Stimulated activated CD4-positive, alpha-beta T cell treated with anti-CD3 and anti-CD28 coated beads, Interleukin-15, amount 100 ng/mL, for 1 hour (primary cell): ENCODE measurements at regions not wholly inside any gene's neighbourhood (a gene's known extent, or its start where the extent isn't known, plus 50 kb on each side); places are given as distances from the start of the nearest gene placed in this dataset.

Experiments used
- DNase-seq, 2 donors: peaks; one replicate each; pipeline ENCODE4 v3.0.0-alpha.2; 2020; ENCODE audit warnings: low read depth in 1 of 2, low spot score in 1 of 2

DNA sequence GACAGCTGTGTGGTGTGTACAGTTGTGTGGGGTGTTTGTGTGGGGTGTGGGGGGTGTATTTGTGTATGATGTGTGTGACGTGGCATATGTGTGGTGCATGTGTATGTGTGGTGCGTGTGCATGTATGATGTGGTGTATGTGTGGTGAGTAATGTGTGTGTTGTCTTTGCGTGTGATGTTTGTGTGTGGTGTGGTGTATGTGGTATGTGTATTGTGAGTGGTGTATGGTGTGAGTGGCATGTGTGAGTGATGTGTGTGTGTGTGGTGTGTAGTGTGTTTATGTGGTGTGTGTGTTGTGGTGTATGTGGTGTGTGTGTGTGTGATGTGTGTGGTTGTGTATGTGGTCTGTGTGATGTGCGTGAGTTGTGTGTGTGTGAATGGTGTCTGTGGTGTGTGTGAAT is 191.1 kb downstream of the MELK start:
- no peak for DNase-seq

DNA sequence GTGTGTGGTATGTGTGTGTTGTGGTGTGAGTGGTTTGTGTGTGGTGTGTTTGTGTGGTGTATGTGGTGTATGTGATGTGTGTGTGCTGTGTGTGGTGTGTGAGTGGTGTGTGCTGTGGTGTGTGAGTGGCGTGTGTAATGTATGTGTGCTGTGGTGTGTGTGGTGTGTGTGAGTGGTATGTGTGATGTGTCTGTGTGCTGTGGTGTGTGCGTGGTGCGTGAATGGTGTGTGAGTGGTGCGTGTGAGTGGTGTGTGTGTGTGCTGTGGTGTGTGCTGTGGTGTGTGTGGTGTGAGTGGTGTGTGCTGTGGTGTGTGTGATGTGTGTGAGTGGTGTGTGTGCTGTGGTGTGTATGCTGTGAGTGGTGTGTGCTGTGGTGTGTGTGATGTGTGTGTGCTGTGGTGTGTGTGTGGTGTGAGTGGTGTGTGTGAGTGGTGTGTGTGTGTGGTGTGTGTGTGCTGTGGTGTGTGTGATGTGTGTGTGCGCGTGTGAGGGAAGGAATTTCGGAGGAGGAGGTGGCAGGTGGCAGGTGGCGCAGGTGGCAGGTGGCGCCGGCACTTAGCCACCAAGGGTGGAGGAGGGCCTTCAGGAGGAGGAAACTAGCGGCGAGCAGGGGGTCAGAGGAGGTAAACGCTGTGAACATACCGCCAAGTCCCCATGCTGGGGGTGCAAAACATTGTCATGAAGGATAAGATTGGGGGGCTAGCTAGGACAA is 191.8 kb downstream of the MELK start:
- DNase-seq, result no peak

DNA sequence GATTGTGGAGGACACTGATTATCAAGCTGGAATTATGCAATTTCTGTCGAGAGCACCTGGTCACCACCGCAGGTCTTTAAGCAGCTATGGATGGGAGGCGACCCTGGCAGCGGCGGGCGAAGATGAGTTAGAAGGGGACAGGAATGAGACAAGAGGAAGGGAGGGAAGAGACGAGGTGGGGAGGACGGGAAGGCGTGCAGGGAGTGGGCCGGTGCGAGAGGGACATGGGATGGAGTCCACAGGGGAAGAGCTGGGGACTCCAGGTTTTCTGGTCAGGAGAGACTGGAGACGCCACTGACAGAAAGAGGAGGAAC is 192.3 kb downstream of the MELK start:
- no peak for DNase-seq

DNA sequence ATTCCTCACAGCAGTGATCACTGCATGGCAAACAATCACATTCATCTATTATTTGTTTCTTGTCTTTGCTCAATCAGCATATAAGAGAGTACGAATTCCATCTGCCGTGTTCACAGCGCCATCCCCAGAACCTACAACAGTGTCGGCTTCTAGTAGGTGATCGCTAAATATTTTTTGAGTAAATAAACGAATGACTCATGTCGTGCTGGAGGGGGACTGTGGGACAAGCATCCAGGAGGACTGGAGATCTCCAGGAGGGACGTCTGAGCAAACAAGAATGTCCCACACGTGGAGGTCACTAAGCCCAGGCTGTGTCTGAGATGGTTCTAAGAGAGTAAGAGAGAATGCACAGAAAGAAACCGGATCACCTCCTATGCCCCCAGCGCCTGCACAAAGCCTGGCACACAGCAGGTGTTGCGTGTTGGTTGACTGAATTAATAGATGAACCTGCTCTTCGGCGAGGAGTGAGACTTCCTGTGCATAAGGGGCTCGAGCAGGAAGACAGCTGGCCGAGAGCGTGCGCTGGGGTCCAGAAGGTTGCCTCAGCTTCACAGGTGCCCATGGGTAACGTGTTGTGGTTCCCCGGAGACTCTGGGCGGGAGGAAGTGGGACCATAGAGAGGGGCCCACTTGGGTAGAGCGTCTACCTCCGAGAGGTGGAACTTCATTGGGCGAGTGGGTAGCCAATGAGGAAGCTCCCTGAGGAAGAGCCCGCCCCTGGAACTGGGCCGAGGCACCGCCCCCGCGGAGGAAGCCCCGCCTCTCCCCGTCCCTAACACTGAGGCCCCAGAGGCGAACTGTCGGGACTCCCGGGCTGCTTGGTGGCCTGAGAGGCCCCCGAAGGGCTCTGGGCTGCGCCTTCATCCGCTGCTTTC is 193.0 kb downstream of the MELK start:
- peak; percentile 73 to 85 for DNase-seq

DNA sequence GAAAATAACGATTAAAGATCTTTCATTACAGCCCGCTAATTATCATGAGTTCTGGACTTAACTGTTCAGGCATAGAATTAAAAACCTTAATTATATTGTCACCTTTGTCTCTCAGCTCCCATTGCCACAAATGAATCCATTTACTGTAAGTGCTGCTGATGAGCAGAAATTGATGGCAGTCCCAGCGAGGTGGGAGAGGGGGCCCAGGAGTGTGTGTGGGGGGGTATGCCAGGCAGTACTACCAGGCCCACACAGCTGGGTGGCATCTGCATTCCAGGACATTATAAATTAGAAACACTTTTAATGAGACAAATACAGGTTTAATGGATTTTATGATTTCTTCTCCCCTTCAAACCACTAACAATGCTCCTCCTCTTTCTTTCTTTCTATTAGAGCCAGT is 196.0 kb downstream of the MELK start:
- DNase-seq, result no peak

DNA sequence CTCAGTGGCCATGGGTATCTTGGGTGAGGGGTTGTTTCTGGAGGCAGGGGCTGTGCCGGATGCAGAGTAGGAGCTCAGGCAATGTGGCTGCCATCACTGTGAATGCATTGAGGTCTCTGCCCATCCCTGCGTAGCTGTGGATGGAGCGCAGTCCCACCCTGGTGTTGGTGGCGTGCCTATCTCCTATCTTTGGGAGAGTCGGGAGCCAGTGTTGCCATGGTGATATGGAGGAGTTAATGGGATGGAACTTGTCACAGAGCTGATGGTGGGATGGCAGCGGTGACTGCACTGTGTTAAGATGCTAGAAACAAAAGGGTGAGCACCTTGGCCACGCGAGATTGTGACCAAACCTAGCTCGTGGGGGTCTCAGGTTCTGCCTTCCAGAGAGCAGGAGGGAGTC is 197.3 kb downstream of the MELK start:
- DNase-seq, result no peak

DNA sequence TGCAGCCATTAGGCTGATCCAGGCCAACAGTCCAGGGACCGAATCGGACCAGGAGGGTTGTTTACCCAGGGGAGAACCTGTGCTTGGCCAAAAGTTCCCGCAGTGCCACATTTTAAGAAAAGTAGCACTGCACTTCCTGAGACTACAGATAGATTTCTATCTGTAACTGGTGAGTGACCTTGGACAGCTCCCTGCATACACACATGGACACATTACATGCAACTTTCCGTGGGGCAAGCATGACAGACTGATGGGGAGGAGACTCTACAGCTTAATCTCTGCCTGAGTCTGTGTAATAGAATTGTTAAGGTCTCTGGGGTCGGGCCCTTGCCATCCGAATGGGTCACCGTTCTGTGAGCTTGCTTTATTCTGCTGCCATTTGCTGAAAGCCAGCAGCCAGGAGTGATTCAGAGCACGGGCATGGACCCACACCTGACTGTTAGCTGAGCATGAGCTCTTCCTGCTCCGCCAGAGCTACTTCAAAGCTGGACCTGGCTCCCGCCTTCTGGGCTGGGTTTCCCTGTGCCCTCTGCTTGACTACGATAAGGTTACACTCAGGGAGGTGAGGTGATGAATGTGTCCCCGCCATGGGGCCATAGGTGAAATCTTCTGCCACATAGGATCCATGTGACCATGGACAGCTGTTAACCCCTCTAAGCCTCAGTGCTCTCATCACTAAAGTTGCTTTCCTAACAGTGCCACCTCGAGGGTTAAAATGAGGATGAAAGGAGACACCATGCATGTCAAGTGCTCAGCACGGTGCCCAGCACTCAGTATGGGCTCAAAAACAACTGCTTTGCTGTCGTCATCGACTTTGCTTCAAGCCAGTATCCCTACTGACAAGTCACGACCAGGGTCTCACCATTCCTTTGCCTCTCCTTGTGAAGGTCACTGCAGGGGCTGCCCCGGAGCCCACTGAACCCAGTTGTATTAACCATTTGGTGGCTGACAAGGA is 200.0 kb downstream of the MELK start:
- DNase-seq, result no peak

DNA sequence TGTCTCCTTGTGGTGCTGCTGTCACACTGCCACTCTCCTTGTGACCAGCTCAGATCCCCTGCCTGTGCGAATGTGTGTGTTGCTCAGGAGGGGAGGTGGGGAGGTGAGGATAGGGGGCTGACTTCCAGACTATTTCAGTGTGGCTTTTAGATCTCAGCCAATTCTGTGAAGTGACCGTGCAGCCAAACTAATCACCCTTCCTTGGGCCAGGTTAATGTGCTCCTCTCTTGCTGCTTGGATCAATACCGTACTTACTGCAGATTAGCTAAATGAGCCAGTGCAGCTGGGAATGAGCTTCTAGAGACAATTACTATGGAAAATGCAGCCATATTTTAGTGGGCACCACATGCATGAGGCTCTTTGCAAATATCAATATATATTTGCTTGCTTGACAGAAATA is 206.0 kb downstream of the MELK start:
- DNase-seq, result no peak

DNA sequence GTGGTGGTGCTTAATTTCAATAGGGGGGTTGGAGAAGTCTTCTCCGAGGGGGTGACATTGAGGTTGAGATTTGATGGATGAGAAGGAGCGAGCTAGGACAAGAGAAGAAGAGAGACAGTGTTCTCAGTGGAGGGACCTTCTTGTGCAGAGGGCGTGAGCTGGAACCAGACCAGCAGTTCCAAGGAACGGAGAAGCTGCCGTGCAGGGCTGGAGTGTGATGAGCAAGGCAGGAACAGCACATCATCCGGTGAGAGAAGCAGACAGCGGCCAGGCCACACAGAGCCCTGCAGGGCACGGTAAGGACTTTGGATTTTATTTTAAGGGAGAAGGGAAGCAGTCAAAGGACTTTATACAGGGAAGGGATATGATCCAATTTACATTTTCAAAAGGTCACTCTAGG is 206.9 kb downstream of the MELK start:
- DNase-seq, result no peak

DNA sequence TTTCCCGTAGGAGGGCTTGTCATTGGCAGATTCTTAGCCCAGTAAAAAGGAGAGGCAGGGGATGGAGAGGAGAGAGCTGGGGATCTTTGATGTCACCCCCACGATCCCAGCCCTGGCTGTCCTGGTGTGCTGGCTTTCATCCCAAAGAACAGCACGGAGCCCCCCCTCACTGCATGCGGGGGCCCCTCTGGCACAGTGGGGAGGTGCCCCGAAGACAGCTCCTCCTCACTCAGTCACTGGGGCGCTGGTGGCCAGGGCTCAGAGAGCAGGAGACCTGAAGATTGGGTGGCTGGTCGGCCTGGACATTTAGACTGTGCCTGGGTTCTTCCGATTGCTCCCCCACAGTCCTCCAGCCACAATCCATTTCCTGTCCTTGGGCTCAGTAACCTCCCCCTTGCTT is 207.5 kb downstream of the MELK start:
- no peak for DNase-seq

DNA sequence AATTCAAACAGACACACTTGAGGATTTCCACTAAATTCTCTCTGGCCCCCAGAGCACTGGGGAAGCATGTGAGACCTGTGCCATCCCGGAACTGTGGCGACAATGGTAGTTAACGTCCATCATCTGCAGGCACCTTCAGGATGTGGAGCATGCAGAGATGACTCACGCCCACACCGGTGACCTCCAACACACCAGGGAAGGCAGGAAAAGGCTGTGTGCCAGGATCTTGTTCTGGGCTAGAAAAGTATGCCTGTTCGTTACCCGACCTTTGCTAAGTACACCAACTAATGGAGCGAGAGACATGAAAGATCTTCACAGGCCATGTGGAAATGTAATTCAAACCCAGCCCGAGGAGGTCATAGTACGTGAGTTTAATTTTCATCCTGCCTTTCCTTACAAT is 208.8 kb downstream of the MELK start:
- no peak for DNase-seq
